ENCODE measurements at regions not wholly inside any gene's neighbourhood (a gene's known extent, or its start where the extent isn't known, plus 50 kb on each side); places are given as distances from the start of the nearest gene placed in this dataset.

DNA sequence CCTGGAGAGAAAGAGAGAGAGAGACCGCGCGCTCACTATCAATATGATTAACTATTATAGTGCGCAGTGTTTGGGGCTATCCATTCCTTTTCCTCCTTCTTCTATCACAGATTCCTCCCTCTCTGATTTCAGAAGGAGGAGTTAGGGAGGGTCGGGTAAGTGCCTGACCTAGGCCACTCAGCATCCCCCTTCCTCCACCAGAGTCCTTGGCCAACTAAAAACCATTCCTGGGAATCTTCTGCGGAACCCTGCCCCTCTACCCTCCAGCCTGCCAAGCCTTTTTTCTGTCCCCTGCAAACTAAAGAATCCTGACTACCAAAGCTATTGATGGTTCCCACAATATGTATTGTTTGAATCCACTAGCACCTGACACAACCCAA is 256.2 kb upstream of the NFE2L3 start:
- no peak for DNase-seq

DNA sequence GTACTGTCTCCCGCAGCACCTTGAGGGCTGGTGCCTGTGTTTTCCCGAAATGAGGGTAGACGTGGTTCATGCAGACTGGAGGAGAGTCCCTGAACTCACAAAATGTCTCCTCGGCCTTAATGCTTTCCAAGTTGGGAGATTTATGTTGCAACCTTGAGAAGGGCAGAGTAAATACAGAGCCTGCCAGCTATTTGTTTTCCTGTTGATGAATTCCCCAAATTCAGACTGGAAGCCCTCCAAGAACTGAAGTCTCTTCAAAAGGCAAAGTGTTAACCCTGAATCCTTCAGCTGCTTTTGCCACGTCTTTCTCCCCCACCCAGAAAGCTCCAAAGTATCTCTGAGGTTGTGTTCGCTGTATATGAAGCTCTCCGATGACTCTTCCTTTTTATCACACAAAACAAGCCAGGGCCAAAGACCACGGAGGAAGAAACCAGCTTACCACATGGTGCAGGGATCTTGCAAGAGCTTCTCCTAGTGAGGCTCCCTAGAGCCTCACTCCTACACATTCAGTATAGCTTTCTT is 254.7 kb upstream of the NFE2L3 start:
- DNase-seq: no peak

DNA sequence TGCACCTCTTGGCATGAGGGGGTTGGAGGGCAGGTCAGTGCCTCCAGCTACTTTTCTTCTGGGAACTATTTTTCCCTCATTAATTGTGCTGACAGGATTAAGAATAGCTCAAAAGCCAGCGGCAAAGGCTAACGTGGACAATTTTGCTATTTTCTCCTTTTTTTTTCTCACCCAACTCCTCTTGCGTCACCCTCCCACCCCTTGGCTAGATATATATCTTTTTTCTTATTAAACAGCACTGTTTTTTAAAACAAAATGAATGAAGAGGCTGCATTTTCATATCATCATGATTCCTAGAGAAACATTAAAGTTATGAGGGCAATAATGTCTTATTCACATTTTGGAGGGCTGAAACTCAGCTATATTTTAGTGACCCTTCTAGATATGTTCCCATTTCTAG is 251.8 kb upstream of the NFE2L3 start:
- DNase-seq: no peak

DNA sequence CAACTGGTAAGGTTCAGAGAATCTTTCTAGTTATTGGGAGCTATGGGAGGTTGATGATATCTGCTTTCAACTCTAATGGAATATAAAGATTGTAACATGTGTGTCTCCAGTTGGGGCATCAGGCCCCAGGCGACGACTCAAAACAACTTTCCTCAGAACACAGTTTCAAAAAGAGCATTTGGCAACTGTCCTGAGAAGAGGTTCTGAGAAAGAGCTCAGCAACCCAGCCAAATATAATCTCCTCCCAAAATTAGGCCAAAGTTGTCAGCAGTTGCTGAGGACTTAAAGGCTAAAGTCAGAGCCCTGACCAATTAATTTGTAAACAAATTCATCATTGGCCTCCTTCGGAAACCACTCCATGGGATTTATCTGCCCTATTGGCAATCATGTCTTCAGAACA is 251.1 kb upstream of the NFE2L3 start:
- no peak for DNase-seq

DNA sequence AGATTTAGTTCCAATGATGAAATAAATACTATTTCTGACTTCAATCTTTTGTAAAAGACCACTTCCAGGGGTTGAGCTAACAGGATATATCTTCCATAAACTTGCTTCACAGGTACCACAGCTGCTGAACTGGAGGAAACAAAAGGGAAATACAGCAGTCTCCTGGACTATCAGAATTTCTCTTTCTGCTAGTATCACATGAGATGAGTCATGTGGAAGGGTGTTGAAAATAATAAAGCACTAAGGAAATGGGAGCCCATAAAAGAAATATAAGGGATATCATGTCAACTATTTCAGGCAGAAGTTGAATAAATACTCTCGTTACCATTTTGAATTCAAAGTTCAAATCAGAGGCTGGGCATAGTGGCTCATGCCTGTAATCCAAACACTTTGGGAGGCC is 250.3 kb upstream of the NFE2L3 start:
- DNase-seq: no peak

DNA sequence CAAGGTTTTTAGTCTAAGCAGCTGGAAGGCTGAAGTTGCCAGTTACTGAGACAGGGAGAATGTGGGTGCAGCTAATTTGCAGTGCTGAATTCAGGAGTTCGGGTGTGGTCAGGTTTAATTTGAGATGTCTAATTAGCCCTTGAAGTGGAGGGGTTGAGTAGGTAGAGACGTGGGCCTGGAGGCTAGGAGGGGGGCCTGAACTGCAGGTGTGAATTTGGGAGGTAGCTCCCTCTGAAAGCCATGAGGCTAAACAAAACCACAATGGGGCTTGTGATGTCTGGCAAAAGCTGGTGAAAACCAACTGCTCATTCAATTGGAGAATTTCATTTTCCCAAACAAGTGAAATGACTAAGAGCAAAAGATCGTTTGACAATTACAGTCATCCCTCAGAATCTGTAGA is 246.0 kb upstream of the NFE2L3 start:
- no peak for DNase-seq

DNA sequence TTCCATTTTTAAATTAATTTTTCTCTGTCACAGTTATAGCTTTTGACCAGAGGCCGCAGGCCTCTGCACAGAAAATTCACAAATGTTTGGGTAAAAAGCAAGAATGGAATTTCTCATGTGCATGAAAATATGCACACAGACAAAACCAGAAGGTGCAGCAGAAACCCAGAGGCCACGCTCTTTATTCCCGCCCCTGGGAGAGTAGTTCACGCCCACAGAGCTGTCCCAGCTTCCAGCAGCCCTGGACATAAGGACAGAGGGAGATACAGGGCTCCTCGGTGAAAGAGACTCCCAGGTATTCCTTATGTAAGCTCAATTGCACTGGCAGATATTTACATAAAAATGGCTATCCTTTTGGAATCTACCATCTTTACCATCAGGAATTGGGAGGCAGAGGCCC is 245.2 kb upstream of the NFE2L3 start:
- DNase-seq: no peak

DNA sequence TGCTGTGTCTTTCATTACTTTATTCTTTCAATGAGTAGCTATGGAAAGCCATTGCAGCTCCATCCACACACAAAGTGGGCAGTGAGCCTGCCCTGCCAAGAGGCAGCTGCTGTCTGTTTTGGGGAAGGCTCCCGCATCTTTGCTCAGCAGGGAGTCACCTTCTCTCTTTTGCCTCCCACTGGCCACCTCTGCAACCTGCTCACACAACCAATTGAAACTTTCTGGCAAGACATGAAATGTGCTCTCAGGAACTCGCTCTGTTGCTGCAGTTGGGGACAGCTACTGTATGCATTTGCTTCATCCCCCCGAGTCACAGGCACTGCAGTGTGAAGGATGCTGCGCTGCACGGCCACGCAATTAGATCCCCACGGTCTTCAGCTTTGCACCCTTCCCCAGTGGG is 244.8 kb upstream of the NFE2L3 start:
- DNase-seq: no peak

DNA sequence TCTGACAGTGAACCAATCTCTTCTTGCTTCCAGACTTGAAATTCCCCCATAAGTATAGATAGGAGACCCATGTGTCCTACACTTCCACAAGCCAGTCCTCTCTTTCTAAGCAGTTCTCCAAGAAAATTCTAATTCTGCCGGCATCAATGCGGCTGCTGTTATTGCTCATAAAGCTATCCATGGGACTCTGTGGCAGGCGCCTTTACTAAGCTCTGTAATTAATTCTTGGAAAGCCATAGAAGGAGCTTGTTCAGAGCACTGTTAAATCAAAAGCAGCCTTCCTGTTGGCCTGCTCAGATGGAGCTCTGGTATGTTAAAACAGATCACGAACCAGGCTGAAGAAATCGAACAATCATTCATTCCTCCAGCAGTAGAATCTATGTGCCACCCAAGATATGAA is 244.3 kb upstream of the NFE2L3 start:
- no peak for DNase-seq

DNA sequence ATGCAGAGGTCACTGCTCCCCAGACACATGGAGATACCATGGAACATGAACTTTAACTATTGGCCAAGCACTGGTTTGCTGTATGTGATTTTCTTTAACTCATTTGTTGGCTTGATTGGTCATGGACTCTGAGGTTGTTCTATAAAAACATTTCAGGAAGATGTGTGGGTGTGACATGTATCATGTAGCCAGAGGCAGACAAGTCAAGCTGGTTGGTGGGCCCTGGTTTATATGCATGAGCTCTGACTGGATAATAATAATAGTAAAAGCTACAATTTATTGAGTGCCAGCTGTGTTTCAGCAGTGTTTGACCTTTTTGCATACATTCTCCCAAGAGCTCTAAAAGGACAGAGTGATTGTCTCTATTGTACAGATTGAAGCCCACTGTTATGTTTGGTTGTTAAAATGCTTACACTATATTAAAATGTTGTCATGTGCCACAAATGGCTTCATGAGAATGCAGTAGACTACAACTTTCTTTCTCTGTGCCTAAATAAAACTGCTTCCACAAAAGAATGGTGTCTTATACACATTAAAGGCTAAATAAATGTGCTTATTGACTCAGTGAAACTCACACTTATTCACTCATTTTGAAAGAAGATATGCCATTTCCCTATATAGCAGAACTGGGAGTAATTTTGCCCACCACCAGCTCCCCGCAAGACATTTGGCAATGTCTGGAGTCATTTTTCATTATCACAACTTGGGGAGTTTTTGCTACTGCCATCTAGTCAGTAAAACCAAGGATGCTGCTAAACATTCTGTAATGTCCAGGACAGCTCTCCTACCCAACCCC is 243.6 kb upstream of the NFE2L3 start:
- no peak for DNase-seq

DNA sequence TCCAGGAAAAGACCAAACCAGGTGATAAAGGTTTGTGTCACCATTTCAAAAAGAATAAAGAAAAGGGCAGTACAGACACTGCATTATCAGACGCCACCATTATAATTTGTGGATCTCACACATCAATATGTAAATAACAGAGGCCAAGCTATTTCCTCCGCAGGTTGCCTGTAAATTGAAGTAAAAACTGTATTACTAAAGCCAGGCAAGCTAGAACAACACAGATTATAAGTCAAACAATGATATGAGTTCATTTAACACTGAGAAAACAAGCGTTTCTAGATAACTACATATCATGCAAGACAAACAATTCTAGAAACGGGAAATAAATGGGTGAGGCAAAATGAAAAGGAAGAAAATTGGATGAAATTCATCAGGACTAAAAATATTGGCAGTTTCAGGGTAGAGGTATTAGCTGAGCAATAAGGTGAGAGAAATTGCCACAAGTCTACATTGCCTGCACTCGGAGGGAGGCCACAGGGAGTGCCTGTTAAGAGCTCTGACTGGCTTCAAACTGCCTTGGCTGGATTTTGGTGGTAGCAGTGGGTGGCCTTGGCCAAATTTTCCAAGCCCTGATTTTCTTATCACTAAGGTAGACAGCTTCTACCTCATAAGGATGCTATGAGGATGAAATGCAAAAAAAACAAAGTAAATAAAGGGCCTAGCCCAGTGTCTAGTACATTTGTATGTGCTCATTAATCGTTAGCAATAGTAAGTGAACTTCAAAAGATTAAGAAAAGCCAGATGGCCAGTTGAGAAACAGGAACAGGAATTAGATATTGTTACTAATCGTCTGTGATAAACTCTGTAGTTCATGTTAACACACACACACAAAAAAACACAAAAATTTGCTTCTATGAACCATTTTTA is 240.0 kb upstream of the NFE2L3 start:
- no peak for DNase-seq

DNA sequence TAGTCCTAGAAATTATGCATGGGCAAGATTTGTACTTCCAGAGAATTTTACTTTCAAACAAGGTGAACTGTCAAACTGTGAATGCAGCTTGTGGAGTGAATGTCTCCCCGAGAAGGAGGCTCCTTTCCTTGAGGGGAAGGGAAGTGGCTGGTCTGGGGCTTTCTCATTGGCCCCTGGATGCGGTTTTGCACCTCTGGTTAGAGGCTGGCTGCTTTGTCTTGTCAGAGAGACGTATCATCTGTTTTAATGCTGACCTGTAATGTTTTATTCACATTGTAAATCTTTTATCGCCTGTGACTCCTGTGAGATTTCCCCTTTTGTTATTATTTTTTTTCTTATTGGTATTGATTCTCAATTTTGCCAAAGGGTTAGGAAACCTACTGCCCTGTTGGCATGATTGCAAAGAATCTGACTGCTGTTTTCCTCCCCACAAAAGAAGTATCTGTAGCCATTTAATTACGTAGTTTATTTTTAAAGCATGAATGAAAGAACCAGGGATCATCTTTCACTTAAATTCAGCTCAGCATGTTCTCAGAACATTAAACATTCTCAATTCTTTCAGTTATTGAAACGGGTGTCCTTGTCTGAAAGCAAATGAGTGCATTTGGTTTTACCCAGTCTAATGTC is 238.3 kb upstream of the NFE2L3 start:
- DNase-seq: no peak

DNA sequence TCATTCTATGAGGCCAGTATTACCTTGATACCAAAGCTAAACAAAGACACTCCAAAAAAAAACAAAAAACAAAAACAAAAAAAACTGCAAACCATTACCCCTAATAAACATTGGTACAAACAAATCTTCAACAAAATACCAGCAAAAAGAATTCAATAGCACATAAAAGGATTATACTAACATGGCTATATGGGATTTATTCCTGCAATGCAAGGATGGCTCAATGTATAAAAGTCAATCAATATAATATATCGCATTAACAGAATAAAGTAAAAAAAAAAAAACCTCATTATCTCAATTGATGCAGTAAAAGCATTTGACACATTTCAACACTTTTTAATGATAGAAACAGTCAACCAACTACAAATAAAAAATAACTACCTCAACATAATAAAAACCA is 233.3 kb upstream of the NFE2L3 start:
- no peak for DNase-seq

DNA sequence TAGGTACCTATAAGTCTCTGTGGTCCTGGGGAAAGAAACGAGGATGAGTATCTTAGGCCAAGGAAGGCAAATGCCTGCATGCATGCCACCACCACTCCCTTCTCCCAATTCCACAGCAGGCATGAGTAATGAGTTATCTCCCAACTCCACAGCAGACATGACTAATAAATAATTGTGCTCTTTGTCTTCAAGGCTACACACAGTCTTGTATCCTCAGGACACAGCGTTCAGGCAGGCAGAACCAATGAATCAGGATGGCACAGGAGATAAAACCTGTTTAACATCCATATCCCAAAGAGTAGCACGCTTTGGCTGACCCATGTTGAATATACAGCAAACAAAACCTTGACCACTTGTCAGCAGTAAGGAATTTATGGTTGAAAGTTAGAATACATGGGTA is 229.7 kb upstream of the NFE2L3 start:
- no peak for DNase-seq

DNA sequence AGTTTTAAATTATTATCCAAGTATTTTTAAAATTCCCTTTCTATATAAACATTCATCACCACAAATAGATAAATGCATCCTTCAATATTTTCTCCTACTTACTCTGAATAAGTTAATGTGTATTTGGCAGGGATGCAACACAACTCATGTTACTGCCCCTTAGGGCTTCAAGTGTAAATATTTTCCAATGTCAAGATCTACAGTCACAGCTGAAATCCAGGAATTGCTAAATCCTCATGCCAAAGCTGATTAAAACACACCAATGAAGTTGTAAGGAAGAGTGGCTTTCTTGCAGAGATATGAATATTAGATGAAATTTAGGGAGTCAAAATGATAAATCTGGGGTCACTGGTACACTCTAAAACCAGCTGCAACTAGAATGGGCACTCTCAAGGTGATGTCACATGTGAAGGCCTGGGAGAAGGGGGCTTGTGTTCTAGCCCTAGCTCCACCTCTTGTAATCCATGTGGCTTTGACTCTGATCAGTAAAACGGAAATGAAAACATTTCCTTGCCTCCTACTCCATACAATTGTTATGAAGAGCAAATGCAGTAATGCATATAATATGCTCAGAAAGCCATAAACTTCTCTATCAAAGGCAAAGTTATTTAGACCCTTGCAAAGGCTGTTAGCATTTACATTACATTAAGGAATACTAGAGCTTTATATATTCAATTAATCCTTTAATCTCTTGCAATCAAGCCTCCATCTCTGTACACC is 228.1 kb upstream of the NFE2L3 start:
- no peak for DNase-seq

DNA sequence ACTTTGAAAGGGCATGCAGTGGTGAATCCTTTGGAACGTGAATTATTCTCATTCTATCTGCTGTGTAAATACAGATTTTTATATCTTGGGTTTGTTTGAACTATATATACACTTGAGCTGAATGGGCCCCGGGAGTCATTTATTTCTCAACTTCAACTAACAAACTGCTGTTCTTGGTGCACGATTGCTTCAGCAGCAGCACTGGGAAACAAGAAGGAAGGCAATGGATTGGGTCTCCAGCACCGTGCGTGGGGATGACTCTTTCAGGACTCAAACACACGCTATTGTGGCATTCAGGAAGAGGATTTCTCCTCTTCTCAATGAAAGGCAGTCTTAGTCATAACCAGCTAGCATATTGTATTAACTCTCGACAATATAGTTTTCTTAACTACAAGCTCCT is 226.0 kb upstream of the NFE2L3 start:
- no peak for DNase-seq

DNA sequence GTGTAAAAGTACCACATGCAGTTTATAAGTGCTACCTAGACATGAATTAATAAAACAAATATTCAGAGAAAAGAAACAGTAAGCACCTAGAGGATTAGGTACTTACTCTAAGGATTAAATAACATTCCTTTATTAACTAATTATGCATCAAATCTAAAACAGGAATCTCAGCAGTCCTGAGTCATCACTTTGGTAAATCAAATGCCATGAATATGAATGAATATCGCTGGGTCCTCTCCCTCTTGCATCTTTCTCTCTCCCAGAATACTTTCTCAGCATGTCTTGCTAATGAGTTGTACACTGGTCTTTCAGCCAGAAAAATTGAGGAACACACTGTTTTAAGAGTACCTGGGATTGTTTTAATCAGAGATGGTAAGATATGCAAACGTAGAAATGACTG is 225.5 kb upstream of the NFE2L3 start:
- DNase-seq: no peak

DNA sequence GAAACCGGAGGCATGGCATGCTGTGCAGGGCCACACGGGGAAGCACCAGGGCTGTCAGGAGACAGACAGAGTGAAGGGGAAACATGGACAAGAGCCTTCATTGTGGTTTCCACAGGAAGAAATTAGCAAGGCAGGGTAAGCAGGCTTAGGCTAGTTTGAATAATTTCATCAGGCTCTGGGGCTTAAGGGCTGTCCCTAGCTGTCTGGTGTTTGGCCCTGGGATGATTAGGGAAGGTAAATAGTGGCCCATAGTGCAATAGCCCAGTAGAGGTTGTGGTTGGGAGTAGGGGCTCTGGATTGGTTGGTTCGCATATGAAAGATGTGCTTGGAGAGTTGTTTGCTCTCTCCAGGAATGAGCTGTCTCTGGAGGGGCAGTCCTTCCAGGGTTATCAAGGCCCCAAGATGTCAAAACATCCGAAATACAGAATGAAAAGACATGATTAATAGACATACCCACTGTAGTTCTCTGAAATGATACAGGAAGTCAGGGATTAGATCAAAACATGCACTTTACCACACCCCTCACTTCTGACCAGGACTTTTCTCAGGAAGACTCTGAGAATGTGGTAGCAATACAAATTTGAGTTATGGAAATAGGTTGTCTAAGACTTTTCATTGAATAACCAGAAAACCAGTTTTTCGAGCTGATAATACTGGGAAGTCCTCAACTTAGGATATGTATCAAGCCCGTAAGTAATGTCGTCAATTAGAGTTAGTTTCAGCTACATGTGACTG is 224.9 kb upstream of the NFE2L3 start:
- DNase-seq: no peak

DNA sequence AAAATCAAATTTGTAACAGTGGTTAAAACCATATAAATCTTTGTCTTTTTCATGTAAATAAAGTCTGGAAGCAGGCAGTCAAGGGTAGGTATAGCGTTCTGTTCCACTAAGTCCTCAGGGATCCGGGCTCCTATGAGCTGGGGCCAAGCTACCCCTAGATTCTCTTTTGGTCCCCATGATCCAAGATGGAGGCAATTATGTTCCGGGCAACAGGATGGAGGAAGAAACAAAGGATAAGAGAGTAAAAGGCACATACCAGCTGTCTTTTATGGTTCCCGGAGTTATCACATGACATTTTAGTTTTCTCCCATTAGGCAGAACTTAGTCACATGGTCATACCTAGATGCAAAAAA is 224.4 kb upstream of the NFE2L3 start:
- DNase-seq: no peak

DNA sequence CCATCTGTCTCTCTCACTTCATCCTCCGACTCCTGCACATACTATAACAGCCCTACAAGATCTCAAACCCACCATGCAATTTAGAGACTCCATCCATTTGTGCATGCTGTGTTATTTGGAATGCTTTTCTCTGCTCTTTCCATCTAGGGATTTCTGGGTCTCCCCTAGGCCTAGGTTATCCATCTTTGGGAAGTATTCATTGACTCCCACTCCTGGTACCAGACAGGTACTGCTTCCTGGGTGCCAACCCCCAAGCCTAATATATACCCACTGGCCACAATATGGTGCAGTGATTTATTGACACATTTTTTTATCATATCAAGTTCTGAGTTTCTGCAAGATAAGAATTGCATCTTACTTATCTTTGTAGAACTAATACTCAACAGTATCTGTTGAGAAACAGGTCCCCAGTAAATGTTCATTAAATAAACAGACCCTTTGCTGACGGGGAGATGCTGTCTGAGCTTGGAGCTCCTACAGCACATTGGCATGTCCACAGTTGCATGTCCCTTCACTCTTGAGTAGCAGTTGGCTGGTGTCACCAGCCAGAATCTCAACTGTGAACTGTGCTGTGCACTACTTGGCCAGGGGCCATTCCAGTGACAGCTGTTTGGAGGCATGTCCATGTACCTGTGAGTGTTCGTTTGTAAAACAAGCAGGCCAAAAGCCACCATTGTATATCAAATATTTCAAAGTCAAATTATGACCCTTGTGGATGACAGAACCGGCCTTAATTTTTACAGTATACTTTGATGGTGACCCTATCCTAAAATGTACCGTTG is 223.3 kb upstream of the NFE2L3 start:
- DNase-seq: no peak

DNA sequence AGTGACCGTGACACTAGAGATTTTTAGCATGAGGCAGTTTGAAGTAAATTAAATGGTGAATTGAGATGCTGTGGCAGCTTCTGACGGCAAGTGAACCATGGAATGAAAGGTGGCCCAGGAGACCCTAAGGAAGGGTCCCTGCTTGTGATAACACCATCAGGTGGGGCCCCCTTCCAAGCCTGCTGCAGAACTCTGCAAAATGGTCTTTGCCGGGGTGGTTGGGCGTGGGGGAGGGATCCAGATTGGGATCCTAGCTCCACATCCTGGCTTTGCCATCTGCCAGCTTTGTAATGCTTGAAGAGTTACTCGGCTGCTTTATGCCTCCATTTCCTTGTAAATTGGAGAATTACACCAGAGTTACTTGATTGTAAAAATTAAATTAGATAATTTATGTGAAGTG is 222.6 kb upstream of the NFE2L3 start:
- no peak for DNase-seq

Measured in amniotic stem cell (primary cell).